ENCODE measurements at regions not wholly inside any gene's neighbourhood (a gene's known extent, or its start where the extent isn't known, plus 50 kb on each side); places are given as distances from the start of the nearest gene placed in this dataset.

DNA sequence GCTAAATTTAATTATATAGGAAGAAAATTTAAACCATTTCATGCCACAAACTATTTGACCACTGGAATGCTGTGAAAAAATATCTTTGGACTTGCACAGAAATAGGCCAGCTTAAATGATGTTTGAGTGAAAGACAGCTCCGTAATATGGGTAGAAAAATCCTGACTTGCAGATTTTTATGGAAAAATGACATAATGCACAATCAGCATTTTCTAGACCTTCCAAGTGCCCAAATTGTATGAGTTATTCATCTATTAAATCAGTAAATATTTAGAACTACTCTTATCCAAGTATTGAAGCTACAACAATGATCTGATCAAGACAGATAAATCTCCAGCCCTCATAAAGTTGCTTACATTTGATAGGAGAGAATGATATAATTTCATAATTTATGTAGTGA lies 691.1 kb upstream of the DDX18 start:
- TF ChIP-seq ZFP3 (CRISPR knock-in tag; IDR thresholded peaks at IDR 0.05) (no peak), OSR1 (CRISPR knock-in tag; IDR thresholded peaks at IDR 0.05) (no peak), ESRRG (CRISPR knock-in tag; IDR thresholded peaks at IDR 0.05) (no peak), RARB (CRISPR knock-in tag; IDR thresholded peaks at IDR 0.05) (no peak), ARNTL (CRISPR knock-in tag; IDR thresholded peaks at IDR 0.05; ENCODE audit: borderline replicate concordance, low read depth) (no peak), BACH2 (CRISPR knock-in tag; IDR thresholded peaks at IDR 0.05; ENCODE audit: borderline replicate concordance) (no peak), ZC3H10 (CRISPR knock-in tag; IDR thresholded peaks at IDR 0.05) (no peak), ZNF565 (CRISPR knock-in tag; conservative IDR thresholded peaks at IDR 0.05; ENCODE audit: low read depth) (no peak)
- TF ChIP-seq, protein P1, sequence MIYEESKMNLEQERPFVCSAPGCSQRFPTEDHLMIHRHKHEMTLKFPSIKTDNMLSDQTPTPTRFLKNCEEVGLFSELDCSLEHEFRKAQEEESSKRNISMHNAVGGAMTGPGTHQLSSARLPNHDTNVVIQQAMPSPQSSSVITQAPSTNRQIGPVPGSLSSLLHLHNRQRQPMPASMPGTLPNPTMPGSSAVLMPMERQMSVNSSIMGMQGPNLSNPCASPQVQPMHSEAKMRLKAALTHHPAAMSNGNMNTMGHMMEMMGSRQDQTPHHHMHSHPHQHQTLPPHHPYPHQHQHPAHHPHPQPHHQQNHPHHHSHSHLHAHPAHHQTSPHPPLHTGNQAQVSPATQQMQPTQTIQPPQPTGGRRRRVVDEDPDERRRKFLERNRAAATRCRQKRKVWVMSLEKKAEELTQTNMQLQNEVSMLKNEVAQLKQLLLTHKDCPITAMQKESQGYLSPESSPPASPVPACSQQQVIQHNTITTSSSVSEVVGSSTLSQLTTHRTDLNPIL (CRISPR knock-in tag; IDR thresholded peaks at IDR 0.05; ENCODE audit: low read depth), result no peak
- TF ChIP-seq, protein P2, sequence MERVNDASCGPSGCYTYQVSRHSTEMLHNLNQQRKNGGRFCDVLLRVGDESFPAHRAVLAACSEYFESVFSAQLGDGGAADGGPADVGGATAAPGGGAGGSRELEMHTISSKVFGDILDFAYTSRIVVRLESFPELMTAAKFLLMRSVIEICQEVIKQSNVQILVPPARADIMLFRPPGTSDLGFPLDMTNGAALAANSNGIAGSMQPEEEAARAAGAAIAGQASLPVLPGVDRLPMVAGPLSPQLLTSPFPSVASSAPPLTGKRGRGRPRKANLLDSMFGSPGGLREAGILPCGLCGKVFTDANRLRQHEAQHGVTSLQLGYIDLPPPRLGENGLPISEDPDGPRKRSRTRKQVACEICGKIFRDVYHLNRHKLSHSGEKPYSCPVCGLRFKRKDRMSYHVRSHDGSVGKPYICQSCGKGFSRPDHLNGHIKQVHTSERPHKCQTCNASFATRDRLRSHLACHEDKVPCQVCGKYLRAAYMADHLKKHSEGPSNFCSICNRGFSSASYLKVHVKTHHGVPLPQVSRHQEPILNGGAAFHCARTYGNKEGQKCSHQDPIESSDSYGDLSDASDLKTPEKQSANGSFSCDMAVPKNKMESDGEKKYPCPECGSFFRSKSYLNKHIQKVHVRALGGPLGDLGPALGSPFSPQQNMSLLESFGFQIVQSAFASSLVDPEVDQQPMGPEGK (CRISPR knock-in tag; IDR thresholded peaks at IDR 0.05; ENCODE audit: borderline replicate concordance), result no peak
